ENCODE measurements at regions not wholly inside any gene's neighbourhood (a gene's known extent, or its start where the extent isn't known, plus 50 kb on each side); places are given as distances from the start of the nearest gene placed in this dataset.

DNA sequence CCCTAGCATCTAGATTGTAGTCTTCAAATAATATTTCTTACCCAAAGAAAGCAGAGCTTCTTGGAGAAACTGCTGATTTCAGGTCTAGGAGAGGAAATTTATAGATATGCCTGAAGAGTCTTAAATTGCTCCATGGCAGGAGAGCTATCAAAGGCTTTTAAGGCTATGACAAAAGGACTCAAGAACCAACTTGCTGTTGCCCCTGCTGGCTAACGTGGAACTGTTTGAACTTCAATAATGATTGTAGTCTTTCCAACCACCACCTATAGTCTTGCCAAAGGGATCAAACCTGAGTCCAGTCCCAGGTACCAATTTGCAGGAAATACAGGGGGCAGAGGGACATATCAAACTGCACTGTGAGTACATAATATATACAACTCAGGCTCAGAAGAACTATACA, 336.2 kb upstream of the ESRRG start:
- H3K4me1 ChIP-seq (ENCODE audit: low read depth) = no peaks in the 10 kb centered on the region
- no peaks in the 10 kb centered on the region for H3K36me3 ChIP-seq (ENCODE audit: low read depth)
- DNase-seq = no peak
- TF ChIP-seq, protein P1, sequence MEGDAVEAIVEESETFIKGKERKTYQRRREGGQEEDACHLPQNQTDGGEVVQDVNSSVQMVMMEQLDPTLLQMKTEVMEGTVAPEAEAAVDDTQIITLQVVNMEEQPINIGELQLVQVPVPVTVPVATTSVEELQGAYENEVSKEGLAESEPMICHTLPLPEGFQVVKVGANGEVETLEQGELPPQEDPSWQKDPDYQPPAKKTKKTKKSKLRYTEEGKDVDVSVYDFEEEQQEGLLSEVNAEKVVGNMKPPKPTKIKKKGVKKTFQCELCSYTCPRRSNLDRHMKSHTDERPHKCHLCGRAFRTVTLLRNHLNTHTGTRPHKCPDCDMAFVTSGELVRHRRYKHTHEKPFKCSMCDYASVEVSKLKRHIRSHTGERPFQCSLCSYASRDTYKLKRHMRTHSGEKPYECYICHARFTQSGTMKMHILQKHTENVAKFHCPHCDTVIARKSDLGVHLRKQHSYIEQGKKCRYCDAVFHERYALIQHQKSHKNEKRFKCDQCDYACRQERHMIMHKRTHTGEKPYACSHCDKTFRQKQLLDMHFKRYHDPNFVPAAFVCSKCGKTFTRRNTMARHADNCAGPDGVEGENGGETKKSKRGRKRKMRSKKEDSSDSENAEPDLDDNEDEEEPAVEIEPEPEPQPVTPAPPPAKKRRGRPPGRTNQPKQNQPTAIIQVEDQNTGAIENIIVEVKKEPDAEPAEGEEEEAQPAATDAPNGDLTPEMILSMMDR (IDR thresholded peaks at IDR 0.05) = no peak
- no peak for ATAC-seq
- no peak overlapping the region for H3K4me3 ChIP-seq
- intact Hi-C loops (cut with DNase I, micrococcal nuclease) = no loop called here
- no peaks in the 10 kb centered on the region for H3K9me3 ChIP-seq

DNA sequence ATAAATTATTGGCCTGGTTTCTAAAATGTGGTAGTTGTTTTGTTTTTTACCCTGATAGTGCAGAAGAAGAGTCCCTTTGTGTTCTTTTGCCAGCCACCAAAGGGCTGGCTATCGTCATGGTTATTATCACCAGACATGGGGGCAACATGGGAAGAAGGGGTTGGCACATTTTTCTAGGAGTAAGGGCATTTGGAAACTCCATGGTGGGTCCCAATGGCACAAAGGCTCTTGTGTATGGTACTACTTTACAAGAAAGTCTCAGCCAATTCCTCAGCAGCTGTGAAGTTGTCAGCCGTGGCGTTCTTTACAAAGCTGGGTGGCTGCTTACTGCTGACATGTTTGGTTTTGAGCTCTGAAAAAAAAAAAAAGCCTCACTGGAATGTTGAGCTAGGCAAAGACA, 330.4 kb upstream of the ESRRG start:
- TF ChIP-seq, protein P1 (IDR thresholded peaks at IDR 0.05) = no peak
- intact Hi-C loops (cut with DNase I, micrococcal nuclease) = no loop called here
- no peak for ATAC-seq

DNA sequence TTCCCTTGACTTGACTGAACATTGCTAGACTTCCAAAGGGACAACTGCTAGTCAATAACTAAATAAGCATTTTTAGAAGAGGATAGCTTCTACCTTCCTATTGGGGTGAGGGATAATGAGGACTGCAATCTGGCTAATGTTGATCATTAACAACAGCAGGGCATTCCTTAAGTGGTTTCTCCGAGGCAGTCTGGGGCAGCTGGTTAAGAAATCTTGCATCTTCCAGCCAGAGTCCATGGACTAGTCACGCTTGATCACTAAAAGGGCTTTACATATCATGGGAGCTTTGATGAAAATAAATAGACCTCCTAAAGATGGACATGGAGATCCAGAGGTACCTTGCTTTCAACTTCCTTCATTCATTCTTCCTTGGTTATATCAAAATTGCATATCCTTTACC, 329.4 kb upstream of the ESRRG start:
- TF ChIP-seq, protein P1 (IDR thresholded peaks at IDR 0.05) = no peak
- intact Hi-C loops (cut with DNase I, micrococcal nuclease) = no loop called here
- no peak overlapping the region for H3K4me3 ChIP-seq
- no peak for DNase-seq
- no peak for ATAC-seq
- H3K36me3 ChIP-seq (ENCODE audit: low read depth) = no peaks in the 10 kb centered on the region
- no peaks in the 10 kb centered on the region for H3K9me3 ChIP-seq
- no peaks in the 10 kb centered on the region for H3K4me1 ChIP-seq (ENCODE audit: low read depth)

More for the DNA sequence above, 330.4 kb upstream of the ESRRG start:
- H3K36me3 ChIP-seq (ENCODE audit: low read depth) = no peaks in the 10 kb centered on the region
- no peaks in the 10 kb centered on the region for H3K4me1 ChIP-seq (ENCODE audit: low read depth)
- H3K9me3 ChIP-seq = no peaks in the 10 kb centered on the region
- no peak for DNase-seq
- no peak overlapping the region for H3K4me3 ChIP-seq

DNA sequence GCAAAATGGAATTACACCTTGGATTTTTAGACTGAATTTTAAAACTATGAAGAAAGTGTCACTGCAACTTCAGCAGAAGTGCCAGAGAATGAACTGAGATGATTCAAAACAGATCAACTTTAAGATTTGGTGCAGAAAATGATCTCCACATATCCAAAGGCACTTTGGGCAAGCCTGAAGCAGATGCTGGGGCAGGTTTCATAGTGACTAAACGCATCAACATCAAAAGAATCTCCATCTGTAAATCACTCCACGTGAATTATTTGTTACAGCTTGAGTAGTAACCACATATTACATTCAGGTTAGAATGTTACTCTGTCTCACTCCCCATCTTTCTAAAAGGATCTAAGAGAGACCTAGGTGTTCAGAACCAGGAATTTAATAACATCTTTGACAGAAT, 329.0 kb upstream of the ESRRG start:
- ATAC-seq (no peak), DNase-seq (no peak)
- TF ChIP-seq, protein P1 (IDR thresholded peaks at IDR 0.05) = no peak
- H3K36me3 ChIP-seq (ENCODE audit: low read depth) = no peaks in the 10 kb centered on the region
- no peaks in the 10 kb centered on the region for H3K9me3 ChIP-seq
- no peak overlapping the region for H3K4me3 ChIP-seq
- intact Hi-C loops (cut with DNase I, micrococcal nuclease) = no loop called here
- H3K4me1 ChIP-seq (ENCODE audit: low read depth) = no peaks in the 10 kb centered on the region

DNA sequence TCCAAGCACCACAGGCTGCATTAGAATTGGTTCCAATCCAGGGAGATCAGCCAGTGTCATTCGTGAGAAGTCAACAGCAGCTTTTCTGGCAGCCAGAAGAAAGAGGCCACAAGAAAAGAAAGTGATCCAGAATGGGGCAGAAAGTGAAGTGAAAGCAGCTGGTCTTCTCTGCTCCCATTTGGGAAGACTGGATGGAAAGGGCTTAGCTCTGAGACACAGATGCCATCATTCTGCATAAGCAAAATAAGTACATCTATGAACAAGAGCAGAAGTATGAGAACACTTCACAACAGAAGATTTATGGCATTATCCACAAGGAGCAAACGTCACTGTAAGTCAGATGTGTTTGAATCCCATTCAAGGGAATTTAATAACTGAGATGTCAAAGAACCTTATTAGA, 326.5 kb upstream of the ESRRG start:
- intact Hi-C loops (cut with DNase I, micrococcal nuclease) = no loop called here
- H3K9me3 ChIP-seq = no peaks in the 10 kb centered on the region
- TF ChIP-seq, protein P1 (IDR thresholded peaks at IDR 0.05) = no peak

DNA sequence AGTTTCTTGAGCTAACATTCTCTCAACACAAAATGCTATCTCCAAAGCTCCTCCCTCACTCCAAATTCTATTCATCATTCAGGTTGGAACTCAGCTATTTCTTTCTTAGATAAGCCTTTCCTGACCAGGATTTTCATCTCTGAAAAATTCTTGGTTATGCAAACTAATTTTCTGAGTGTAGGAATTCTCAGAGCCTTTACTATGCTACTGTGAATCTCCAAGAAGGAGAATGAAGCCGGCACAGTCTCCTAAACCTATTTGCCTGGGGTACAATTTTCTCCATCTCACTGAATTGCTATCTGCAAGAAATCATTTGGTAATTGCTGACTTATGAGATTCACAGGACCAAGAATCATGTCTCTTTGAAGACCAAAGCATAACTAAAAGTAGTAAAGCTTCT, 325.9 kb upstream of the ESRRG start:
- H3K9me3 ChIP-seq = no peaks in the 10 kb centered on the region
- ATAC-seq = no peak

More for the DNA sequence above, 326.5 kb upstream of the ESRRG start:
- DNase-seq = no peak
- ATAC-seq = no peak
- Histone ChIP-seq H3K36me3 (ENCODE audit: low read depth) (no peaks in the 10 kb centered on the region), H3K4me1 (ENCODE audit: low read depth) (no peaks in the 10 kb centered on the region), H3K4me3 (no peak overlapping the region)

More for the DNA sequence above, 325.9 kb upstream of the ESRRG start:
- no peak for DNase-seq
- TF ChIP-seq, protein P1 (IDR thresholded peaks at IDR 0.05) = no peak
- intact Hi-C loops (cut with DNase I, micrococcal nuclease) = no loop called here
- Histone ChIP-seq H3K4me1 (ENCODE audit: low read depth) (no peaks in the 10 kb centered on the region), H3K4me3 (no peak overlapping the region), H3K36me3 (ENCODE audit: low read depth) (no peaks in the 10 kb centered on the region)

All from mucosa of descending colon (tissue), 3 donors.